Inferior parietal cortex (tissue), 1 donor: ENCODE measurements at regions not wholly inside any gene's neighbourhood (a gene's known extent, or its start where the extent isn't known, plus 50 kb on each side); places are given as distances from the start of the nearest gene placed in this dataset.
"Not testable (repeated sequence)": the region's sequence is repeated elsewhere in the genome, so short reads cannot be mapped to it uniquely, and the experiment has no call there.

Experiments used
- DNase-seq: peaks from one replicate; pipeline ENCODE4 v3.0.0-alpha.2; 2016; ENCODE audit errors: extremely low spot score

DNA sequence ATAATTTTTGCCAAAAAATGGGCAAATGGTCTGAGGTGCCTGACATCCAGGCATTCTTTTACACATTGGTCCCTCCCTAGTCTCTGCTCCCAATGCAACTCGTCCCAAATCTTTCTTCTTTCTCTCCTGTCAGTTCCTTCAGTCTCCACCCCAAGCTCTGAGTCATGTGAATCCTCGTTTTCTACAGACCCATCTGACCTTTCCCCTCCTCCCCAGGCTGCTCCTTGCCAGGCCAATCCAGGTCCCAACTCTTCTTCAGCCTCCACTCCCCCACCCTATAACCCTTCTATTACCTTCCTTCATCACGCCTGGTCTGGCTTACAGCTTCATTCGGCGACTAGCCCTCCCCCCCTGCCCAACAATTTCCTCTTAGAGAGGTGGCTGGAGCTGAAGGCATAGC, 55.3 kb downstream of the BBS10 start:
- DNase-seq = not testable (repeated sequence)

DNA sequence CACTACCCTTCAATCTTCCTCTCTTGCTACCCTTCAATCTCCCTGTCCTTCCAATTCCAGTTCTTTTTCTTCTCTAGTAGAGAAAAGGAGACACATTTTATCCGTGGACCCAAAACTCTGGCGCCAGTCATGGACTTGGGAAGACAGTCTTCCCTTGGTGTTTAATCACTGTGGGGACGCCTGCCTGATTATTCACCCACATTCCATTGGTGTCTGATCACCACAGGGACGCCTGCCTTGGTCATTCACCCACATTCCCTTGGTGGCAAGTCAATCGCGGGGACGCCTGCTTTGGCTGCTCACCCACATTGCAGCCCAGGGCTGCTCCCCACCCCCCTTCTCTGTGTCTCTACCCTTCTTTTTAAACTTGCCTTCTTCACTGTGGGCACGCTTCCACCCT, 55.9 kb downstream of the BBS10 start:
- DNase-seq = not testable (repeated sequence)

- no peak for DNase-seq
Observed at GRCh38 chr12:76290963-76291859, 57.0 kb downstream of the BBS10 start.

DNA sequence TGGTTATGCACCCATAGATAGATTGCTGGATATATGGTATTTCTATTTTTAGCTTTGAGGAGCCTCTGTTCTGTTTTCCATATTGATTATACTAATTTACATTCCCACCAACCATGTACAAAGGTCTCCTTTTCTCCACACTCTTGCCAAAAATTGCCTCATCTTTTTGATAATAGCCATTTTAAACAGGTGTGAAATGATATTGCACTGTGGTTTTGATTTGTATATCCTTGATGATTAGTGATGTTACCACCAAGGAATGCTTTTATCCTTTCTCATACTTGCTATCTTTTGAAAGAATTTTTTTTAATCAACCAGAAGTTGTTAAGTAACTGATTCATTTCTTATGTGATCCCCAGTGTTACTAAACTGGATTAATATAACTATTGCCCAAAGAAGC, 60.0 kb downstream of the BBS10 start:
- DNase-seq = no peak

DNA sequence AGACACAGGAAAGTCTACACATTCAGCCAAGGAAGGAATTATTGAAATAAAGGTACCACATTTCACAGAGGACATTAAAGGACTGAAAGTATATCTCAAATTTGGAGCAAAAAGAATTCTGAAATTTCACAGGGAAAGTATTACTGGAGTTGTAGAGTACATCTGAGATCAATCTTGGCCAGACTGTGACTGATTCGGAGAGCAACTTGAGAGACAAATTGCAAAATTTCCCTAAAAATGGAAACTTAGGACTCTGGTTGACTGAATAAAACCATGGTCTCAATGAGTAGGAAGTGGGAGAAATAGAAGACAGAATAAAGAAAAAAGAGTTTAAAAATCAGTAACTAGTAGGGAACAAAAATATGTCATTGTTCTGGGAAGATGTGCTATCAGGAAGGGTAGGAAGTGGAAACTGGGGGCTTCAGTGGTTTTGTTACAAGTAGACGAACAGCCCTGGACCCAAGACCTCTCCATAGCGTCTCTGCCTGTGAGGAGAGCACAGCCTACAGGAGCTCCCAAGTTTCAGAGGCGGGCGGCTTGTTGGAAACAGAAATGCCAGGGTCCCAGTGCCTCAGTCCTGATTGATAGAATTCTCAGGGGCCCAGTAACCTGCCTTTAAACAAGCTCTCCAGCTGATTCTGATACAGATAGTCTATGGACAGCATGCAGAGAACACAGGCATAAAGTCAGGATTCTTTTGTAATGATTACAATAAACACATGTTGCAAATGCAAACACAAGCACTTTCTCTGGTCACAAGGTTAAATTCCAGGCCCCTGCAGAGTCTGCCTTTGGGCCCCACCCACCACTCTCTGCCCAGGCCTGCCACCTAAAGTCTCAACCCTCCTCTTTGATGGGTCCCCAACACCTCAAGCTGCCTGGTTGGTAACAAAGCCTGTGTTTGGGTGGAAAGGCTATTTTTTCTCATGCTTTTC, 63.1 kb downstream of the BBS10 start:
- no peak for DNase-seq

DNA sequence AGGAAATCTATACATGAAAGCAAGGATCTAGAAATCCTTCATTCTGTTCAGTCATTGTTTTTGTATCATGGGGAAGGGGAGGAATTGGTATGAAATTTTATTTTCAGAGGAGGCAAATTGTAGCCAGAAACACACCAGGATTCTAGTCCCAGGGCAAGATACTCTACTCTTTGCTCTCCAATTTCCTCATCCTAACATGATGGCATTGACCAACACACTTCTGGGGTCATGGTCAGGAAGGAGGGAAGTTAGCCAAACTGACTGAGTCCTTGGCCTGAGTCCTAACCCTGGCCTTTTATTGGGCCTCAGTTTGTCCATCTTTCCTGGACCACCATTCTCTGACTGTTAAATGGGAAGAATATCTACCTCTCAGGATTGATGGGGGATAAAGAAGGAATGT, 65.5 kb downstream of the BBS10 start:
- no peak for DNase-seq

DNA sequence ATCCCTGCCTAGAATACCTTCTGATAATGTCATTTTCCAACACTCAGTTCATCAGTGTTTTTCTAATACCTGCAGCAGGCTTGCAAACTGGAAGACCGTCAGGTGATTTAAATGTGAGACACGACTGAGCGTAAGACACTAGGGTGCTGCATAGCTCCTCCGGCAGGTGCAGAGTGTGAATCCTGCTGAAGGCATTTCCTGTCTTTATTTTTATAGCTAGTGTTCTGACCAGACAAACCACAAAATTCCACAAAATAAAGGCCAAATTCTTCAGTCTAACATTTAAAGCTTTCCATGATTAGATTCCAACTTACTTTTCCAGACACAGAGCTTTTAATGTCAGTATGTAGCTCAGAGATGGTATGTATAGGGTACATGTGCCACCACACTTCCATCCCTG, 70.7 kb downstream of the BBS10 start:
- DNase-seq = no peak

DNA sequence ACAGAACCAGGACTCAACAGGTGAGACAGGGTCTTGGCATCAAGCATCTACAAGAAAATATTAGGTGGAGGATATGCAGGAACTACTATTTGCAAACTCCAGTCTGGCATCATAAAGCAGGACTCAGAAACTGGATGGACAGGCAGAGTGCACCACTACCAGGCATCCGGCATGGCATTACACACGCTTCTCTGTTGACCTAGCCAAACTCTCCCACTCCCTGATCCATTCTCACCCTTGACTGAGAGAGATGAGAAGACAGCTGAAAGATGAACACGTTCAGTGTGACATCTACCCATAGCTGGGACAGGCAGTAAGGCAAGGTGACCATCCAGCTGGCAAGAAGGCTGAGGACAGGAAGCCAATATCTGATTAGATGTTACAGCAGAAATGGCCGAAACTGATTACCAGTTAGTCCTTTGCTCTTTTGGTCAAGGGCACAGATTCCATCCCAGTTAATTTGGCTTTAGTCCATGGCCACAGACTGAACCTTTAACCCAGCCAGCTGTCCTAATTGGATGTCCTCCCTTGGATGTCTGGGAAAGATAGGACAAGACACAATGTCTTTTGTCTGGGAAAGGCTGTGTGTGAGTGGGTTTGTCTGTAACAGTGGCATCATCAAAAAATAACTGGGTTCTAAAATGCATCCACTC, 71.6 kb downstream of the BBS10 start:
- no peak for DNase-seq

- no peak for DNase-seq
Observed at GRCh38 chr12:76275511-76276093, 72.6 kb downstream of the BBS10 start.

DNA sequence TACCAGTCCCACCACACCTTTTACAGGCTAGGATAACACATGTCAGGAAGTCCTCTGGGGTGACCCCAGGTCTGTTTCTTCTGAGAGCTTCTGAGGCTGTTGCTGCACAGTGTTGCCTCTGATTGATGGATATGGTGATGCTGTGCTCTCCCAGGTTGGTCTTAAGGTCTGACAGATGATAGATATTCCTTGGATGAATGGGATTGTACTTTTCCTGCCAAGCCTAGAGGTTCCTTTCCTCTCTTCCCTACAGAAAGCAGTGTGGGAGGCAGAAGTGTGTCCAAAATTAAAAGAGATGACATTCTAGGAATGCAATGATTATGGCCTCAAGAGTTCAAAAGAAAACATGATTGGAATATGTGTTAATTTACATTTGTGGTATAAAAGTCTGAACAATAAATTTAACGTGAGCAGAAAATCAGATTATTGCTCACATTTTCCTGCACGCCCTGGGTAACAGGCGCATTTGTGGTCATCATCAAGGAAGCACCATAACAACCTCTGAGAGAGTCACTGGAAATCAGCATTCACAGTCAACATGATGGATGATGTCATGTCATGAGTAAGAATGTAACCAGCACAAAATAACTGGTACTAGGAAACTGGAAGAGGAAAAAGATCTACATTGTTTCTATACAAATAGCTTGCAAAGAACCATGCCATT, 73.7 kb downstream of the BBS10 start:
- DNase-seq = no peak

- DNase-seq = peak; percentile 69
Observed at GRCh38 chr12:76272287-76272686, 75.9 kb downstream of the BBS10 start.

DNA sequence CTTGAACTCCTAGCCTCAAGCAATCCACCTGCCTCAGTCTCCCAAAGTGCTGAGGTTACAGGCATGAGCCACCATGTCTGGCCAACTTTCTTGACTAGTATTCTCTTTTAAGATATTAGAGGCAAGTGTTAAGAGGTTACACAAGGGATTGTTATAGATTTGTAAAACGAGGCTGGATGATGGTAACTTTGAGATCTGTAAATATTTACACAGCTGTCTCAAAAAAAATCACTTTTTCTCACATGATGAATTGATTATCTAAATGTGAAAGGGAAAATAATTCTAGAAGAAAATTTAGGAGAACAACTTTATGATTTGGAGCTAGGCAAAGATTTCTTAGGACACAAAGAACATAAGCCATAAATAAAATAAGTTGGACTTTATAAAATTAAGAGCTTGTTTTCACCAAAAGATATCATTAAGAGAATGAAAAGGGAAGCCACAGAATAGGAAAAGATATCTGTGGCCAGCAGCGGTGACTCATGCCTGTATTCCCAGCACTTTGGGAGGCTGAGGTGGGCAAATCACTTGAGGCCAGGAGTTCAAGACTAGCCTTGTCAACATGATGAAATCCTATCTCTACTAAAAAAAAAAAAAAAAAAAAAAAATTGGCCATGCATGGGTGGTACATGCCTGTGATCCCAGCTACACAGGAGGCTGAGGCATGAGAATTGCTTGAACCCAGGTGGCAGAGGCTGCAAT, 77.4 kb downstream of the BBS10 start:
- no peak for DNase-seq

DNA sequence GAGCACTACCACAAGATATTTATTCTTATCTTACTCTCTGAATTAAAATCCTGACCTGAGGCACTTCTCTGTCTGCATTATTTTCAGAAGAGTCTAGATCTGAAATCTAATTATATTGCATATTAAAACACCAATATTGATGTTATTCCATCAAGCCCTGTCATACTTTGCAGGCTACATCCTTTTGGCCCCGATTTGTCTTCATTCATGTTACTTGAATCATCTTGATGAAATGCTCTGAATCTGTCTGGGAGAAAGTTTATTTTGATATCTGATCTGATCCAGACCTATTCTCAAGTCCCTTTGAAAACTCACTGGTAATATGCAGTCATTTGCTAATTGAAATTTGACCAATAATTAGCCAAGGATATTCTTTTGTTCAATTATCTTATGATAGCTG, 79.9 kb downstream of the BBS10 start:
- no peak for DNase-seq

DNA sequence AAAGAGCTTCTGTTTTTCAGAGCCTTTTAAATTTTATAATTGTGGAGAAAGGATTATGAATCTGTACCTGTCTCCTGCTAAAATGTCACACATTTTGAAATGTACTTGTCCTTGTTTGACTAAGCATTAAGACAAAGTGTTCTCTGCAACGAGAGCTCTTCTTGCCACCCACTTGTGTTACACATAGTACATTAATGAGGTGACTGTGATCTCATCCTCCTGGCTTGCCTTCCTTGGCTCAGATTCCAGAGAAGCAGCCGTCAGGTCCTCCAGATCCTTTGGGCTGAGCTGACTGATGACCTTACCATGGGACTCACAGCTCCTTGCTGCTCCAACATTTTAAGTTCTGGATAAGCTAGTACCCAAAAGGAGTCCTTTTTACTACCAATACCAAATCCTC, 81.4 kb downstream of the BBS10 start:
- DNase-seq = no peak

DNA sequence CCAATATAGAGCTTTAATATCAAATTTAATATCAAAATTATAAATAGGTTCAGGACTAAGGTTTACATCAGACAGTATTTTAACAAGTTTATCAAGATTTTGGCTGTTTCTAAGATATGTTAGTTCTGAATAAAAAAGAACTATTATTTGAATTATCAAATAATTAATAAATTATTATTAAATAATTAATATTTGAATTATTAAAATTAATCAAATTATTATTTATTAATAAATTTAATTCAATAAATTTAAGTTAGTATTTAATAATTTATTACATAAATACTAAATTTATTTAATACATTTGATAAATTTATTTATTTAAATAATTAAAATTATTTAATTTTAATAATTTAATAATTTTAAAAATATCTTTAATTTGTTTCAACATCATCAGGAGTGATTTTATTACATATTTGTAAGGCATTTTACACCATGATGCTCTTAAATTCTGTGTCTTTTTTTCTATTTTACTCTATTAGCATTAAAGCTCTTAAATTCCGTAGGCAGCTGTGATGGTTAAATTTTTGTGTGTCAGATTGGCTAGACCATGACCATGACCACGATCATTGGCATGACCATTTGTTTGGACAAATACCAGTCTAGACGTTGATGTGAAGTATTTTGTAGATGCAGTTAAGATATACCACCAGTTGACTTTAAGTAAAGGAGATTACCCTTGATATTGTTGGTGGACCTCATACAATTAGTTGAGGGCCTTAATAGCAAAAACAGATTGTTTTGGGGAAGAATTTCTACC, 82.6 kb downstream of the BBS10 start:
- DNase-seq = no peak

DNA sequence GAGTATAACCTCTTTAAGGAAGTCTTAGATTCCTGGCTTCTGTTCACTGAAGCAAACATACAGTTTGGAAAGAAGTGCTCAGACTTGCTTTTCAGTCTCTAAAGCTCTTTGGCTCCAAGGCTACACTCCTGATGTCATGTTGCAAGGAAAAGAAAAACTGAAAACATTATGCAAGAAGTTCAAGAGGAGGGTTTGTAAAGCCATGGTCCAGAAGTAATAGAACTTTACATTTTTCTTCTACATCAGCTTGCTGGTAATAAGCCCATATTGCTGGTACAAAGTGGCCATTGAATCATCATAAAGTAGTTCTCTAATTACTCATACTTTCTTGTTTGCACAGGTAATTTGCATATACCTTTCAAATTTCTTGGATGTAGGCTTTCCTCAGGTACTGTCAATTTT, 83.6 kb downstream of the BBS10 start:
- no peak for DNase-seq

- DNase-seq = no peak
Observed at GRCh38 chr12:76263696-76264095, 84.5 kb downstream of the BBS10 start.

- DNase-seq = no peak
Observed at GRCh38 chr12:76260390-76260748, 87.8 kb downstream of the BBS10 start.

DNA sequence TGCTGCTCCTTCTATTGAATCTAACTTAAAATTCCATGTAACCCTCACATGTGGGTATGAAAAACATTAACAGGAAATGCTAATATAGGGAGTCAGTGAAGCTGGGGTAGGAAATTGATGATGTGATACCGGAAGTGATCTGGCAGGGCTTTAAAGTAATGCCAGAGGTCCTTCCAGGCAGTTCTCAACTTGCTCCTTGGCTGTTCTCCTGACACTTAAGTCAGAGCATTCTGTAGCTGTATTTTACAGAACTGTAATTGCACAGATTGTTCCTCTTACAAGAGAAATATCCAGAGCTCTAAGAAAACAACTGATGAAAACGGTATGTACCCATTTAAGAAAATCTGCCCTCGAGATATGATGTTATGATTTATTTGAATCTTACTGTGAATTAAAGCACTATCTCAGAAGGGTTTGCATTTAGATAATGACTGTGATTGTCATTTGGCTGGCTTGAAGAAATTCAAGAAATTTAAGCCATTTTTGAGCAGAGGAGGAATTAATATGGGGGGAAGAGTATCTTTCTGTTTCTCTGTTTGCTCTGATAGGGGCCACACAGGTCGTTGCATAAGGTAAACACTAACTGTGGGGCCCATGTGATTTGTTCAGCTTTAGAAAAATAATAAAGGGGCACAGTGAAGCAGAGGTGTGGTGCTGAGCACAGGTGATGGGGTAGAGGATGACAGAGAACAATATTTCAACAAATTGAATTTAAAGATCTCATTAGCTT, 88.4 kb downstream of the BBS10 start:
- no peak for DNase-seq
